ENCODE measurements at regions not wholly inside any gene's neighbourhood (a gene's known extent, or its start where the extent isn't known, plus 50 kb on each side); places are given as distances from the start of the nearest gene placed in this dataset.

- Histone ChIP-seq H2BK120ac (replicated peaks; ENCODE audit: low read depth, low read length) (no peak overlapping the region), H2BK5ac (ENCODE audit: low read depth, low read length) (no peak overlapping the region), H3K9me3 (ENCODE audit: insufficient read depth in 2 of 2, low read depth in 1 of 2, low read length in 1 of 2) (no peaks in the 10 kb centered on the region; a peak in 1 of 4 replicates), H2BK20ac (ENCODE audit: low read length) (no peak overlapping the region), H3K79me2 (ENCODE audit: control insufficient read depth in 1 of 2, insufficient read depth in 2 of 2, low read length in 2 of 2) (no peaks in the 10 kb centered on the region), H2BK12ac (ENCODE audit: low read depth, low read length) (no peak overlapping the region), H3K4me2 (ENCODE audit: insufficient read depth in 1 of 2, low read depth in 2 of 2, low read length in 2 of 2) (no peak overlapping the region), H3K4ac (replicated peaks; ENCODE audit: insufficient read length, low read depth, low read length) (no peak overlapping the region), H3K14ac (ENCODE audit: insufficient read length) (no peak overlapping the region), H3K23ac (ENCODE audit: insufficient read length) (no peak overlapping the region), H4K5ac (ENCODE audit: insufficient read length, low read depth, low read length) (no peak overlapping the region), H3K27ac (ENCODE audit: low read depth, low read length) (no peak overlapping the region), H2AK5ac (ENCODE audit: low read depth, low read length) (no peak overlapping the region), H3K27me3 (replicated peaks in 1 of 4; ENCODE audit: control insufficient read depth in 3 of 4, extremely low read depth in 1 of 4, insufficient read depth in 3 of 4, low read length in 3 of 4) (no peaks in the 10 kb centered on the region; a peak in 1 of 7 replicates), H3K36me3 (ENCODE audit: control insufficient read depth in 2 of 4, insufficient read depth in 4 of 4, low read length in 3 of 4) (no peaks in the 10 kb centered on the region), H3K56ac (replicated peaks; ENCODE audit: insufficient read length, low read depth, low read length) (no peak overlapping the region), H4K91ac (replicated peaks; ENCODE audit: insufficient read length, low read length) (no peak overlapping the region), H4K20me1 (replicated peaks in 1 of 2; ENCODE audit: control insufficient read depth in 1 of 2, insufficient read depth in 2 of 2, low read length in 2 of 2) (no peaks in the 10 kb centered on the region), H3K4me3 (ENCODE audit: extremely low read depth in 1 of 4, insufficient read depth in 2 of 4, low read depth in 3 of 4, low read length in 4 of 4) (no peak overlapping the region), H3K23me2 (ENCODE audit: low read depth, low read length) (no peaks in the 10 kb centered on the region), H2AFZ (ENCODE audit: low read length) (no peak overlapping the region), H3K18ac (ENCODE audit: extremely low read depth, low read length) (no peak overlapping the region), H2BK15ac (ENCODE audit: low read length) (no peak overlapping the region), H3K9ac (replicated peaks in 1 of 4; ENCODE audit: extremely low read depth in 1 of 4, low read depth in 3 of 4, low read length in 3 of 4) (no peak overlapping the region), H4K8ac (ENCODE audit: extremely low read depth, insufficient read depth, low read length) (no peak overlapping the region), H3K79me1 (ENCODE audit: low read depth, low read length) (no peaks in the 10 kb centered on the region), H3K4me1 (replicated peaks in 1 of 4; ENCODE audit: control insufficient read depth in 3 of 4, insufficient read depth in 4 of 4, low read length in 3 of 4) (peaks cover 0 to 11% (median 4%) of the 10 kb centered on the region in 4 experiments; a peak in 2 of 7 replicates)
- CTCF ChIA-PET (ENCODE audit: partially characterized antibody), result interaction anchor here (1.2 to 1.6 kb wide), 3 partner anchors 13 to 335 kb away, joined by 4 to 8 read pairs (median 5); no protein-coding TSS in a partner anchor
- 85 to 100% methylated on average over 2 to 6 of the region's 6 CpGs for WGBS, 2 experiments (ENCODE audit: extremely low coverage in 1 of 2, insufficient coverage in 1 of 2, insufficient read length in 1 of 2, insufficient replicate concordance in 2 of 2, low coverage in 1 of 2, low lambda C conversion rate in 2 of 2, missing lambda C conversion rate in 1 of 2)
- POLR2A ChIA-PET (ENCODE audit: partially characterized antibody), result no interaction called here
- DNase-seq (ENCODE audit: low read depth in 1 of 2, low spot score in 2 of 2) (no peak), FAIRE-seq (no peak)
- no peak for TF ChIP-seq TBP (IDR thresholded peaks at IDR 0.05; ENCODE audit: low read depth, low read length)
- no peak for TF ChIP-seq CBX5 (IDR thresholded peaks at IDR 0.05; ENCODE audit: low read depth, low read length)
- no peak for TF ChIP-seq SP1 (IDR thresholded peaks at IDR 0.05; ENCODE audit: low read depth, low read length)
- TF ChIP-seq MAX (IDR thresholded peaks at IDR 0.05), result no peak
- TF ChIP-seq SIN3A (conservative IDR thresholded peaks at IDR 0.05 in 1 of 2, IDR thresholded peaks at IDR 0.05 in 1 of 2; ENCODE audit: low read depth in 1 of 2, low read length in 2 of 2), result no peak
Measured at GRCh38 chr16:79267146-79267545, 333.4 kb downstream of the MAF start.

Data from H1 (cell line).